Liver (tissue), 8 donors: ENCODE measurements at regions not wholly inside any gene's neighbourhood (a gene's known extent, or its start where the extent isn't known, plus 50 kb on each side); places are given as distances from the start of the nearest gene placed in this dataset.

Source experiments
- DNase-seq: peaks from one replicate; pipeline ENCODE4 v3.0.0-alpha.2; 2017; ENCODE audit warnings: low spot score
- H3K27ac ChIP-seq, 2 donors: one replicate each; pipeline ENCODE4 v1.7.0; 2013; ENCODE audit warnings: inconsistent platforms in 2 of 2, low read length in 2 of 2, control low read depth in 1 of 2, low read depth in 1 of 2, mild to moderate bottlenecking in 1 of 2
- H3K27me3 ChIP-seq, 4 donors: one replicate each; pipeline versions ENCODE4 v1.6.1 to v1.7.0; 2013; ENCODE audit warnings: low read length in 3 of 4, inconsistent platforms in 1 of 4, mild to moderate bottlenecking in 1 of 4, moderate library complexity in 1 of 4; ENCODE audit not compliant: control insufficient read depth in 4 of 4, insufficient read depth in 4 of 4
- H3K36me3 ChIP-seq, 4 donors: one replicate each; pipeline versions ENCODE4 v1.6.1 to v1.7.0; 2013; ENCODE audit warnings: low read length in 3 of 4, mild to moderate bottlenecking in 3 of 4, low read depth in 1 of 4, moderate library complexity in 1 of 4; ENCODE audit not compliant: control insufficient read depth in 4 of 4, insufficient read depth in 3 of 4
- H3K4me1 ChIP-seq, 4 donors: one replicate each; pipeline versions ENCODE4 v1.6.1 to v1.7.0; 2013; ENCODE audit warnings: low read length in 3 of 4, mild to moderate bottlenecking in 3 of 4, moderate library complexity in 1 of 4; ENCODE audit not compliant: control insufficient read depth in 4 of 4, insufficient read depth in 4 of 4
- H3K4me3 ChIP-seq, 3 donors: one replicate each; pipeline versions ENCODE4 v1.6.1 to v1.7.0; 2013; ENCODE audit warnings: low read length in 3 of 3, control low read depth in 1 of 3, low read depth in 1 of 3, mild to moderate bottlenecking in 1 of 3
- H3K9ac ChIP-seq, 2 donors: one replicate each; pipeline ENCODE4 v1.7.0; 2013; ENCODE audit warnings: low read length in 2 of 2, mild to moderate bottlenecking in 2 of 2, moderate library complexity in 2 of 2, control low read depth in 1 of 2, low read depth in 1 of 2
- H3K9me3 ChIP-seq, 4 donors: one replicate each; pipeline versions ENCODE4 v1.6.1 to v1.7.0; 2013; ENCODE audit warnings: low read length in 3 of 4; ENCODE audit not compliant: control insufficient read depth in 4 of 4
- EGR1 ChIP-seq, 2 donors: IDR thresholded peaks; 2 replicates each; pipeline ENCODE4 v1.6.1; 2016 to 2018; ENCODE audit warnings: antibody characterized with exemption in 2 of 2, low read depth in 2 of 2
- FOXA2 ChIP-seq: IDR thresholded peaks from 2 replicates; pipeline ENCODE4 v1.6.1; 2016; ENCODE audit warnings: antibody characterized with exemption
- GABPA ChIP-seq, 2 donors: IDR thresholded peaks in 1 of 2; conservative IDR thresholded peaks in 1 of 2; 2 replicates each; pipeline ENCODE4 v1.6.1; 2016; ENCODE audit warnings: antibody characterized with exemption in 2 of 2, mild to moderate bottlenecking in 1 of 2, moderate library complexity in 1 of 2
- HNF4A ChIP-seq, 2 donors: conservative IDR thresholded peaks; 2 replicates each; pipeline ENCODE4 v1.6.1; 2016; ENCODE audit warnings: antibody characterized with exemption in 2 of 2, mild to moderate bottlenecking in 2 of 2
- HNF4G ChIP-seq: IDR thresholded peaks from 2 replicates; pipeline ENCODE4 v1.6.1; 2016; ENCODE audit warnings: antibody characterized with exemption
- NR2F2 ChIP-seq: IDR thresholded peaks from 2 replicates; pipeline ENCODE4 v1.6.1; 2016; ENCODE audit warnings: antibody characterized with exemption
- RAD21 ChIP-seq, 2 donors: IDR thresholded peaks; 2 replicates each; pipeline ENCODE4 v1.6.1; 2016; ENCODE audit warnings: antibody characterized with exemption in 2 of 2, mild to moderate bottlenecking in 2 of 2
- TAF1 ChIP-seq: conservative IDR thresholded peaks from 2 replicates; pipeline ENCODE4 v1.6.1; 2016; ENCODE audit warnings: antibody characterized with exemption, mild to moderate bottlenecking
- WGBS: extraction: QIAGEN DNeasy Blood & Tissue Kit; methylation state at CpG from one replicate; pipeline ENCODE4 v1.1.7; 2013; 5-methylcytosine and 5-hydroxymethylcytosine counted together
- TF ChIP-seq, protein P1 (sequence below): IDR thresholded peaks from 2 replicates; pipeline ENCODE4 v1.6.1; 2016; ENCODE audit warnings: antibody characterized with exemption
- TF ChIP-seq, protein P2 (sequence below): IDR thresholded peaks from 2 replicates; pipeline ENCODE4 v1.6.1; 2016; ENCODE audit warnings: antibody characterized with exemption, mild to moderate bottlenecking
- TF ChIP-seq, protein P3 (sequence below): fragments of 150-350 bp; IDR thresholded peaks from 2 replicates; pipeline ENCODE4 v1.5.1; 2017; ENCODE audit warnings: improper control_type of control experiment, low read depth, low read length; ENCODE audit not compliant: missing input control
- donor health status: healthy.
- donor health status: healthy.
- donor health status: healthy.
- donor health status: healthy.
- donor health status: healthy.

DNA sequence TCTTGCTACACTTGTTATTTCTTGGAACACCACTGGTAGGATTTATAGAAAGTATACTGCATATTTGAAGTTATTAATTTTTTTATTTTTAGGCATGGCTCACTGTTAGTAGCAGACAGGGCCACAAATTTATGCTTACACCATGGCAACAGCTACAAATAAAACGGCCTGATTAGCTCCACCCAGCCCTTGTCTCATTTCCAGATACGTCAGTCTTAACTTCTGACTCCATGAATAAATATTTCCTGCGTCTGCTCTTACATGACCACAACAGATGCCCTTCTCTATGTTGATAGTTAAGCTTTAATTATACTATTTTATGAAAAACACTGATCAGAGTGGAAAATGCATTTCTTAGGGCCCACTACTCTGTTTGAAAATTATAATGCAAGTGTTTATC is 62.3 kb upstream of the CPOX start:
- Histone ChIP-seq H3K9ac (no peak overlapping the region), H3K27me3 (no peaks in the 10 kb centered on the region), H3K9me3 (no peaks in the 10 kb centered on the region), H3K27ac (no peak overlapping the region), H3K36me3 (no peaks in the 10 kb centered on the region), H3K4me1 (no peaks in the 10 kb centered on the region), H3K4me3 (no peak overlapping the region)
- no peak for DNase-seq
- no peak for TF ChIP-seq FOXA2
- TF ChIP-seq EGR1 (IDR thresholded peaks at IDR 0.05; ENCODE audit: low read depth in 2 of 2) = no peak
- TF ChIP-seq NR2F2 = no peak
- no peak for TF ChIP-seq HNF4G
- TF ChIP-seq, protein P1, sequence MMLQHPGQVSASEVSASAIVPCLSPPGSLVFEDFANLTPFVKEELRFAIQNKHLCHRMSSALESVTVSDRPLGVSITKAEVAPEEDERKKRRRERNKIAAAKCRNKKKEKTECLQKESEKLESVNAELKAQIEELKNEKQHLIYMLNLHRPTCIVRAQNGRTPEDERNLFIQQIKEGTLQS = no peak
- TF ChIP-seq, protein P2, sequence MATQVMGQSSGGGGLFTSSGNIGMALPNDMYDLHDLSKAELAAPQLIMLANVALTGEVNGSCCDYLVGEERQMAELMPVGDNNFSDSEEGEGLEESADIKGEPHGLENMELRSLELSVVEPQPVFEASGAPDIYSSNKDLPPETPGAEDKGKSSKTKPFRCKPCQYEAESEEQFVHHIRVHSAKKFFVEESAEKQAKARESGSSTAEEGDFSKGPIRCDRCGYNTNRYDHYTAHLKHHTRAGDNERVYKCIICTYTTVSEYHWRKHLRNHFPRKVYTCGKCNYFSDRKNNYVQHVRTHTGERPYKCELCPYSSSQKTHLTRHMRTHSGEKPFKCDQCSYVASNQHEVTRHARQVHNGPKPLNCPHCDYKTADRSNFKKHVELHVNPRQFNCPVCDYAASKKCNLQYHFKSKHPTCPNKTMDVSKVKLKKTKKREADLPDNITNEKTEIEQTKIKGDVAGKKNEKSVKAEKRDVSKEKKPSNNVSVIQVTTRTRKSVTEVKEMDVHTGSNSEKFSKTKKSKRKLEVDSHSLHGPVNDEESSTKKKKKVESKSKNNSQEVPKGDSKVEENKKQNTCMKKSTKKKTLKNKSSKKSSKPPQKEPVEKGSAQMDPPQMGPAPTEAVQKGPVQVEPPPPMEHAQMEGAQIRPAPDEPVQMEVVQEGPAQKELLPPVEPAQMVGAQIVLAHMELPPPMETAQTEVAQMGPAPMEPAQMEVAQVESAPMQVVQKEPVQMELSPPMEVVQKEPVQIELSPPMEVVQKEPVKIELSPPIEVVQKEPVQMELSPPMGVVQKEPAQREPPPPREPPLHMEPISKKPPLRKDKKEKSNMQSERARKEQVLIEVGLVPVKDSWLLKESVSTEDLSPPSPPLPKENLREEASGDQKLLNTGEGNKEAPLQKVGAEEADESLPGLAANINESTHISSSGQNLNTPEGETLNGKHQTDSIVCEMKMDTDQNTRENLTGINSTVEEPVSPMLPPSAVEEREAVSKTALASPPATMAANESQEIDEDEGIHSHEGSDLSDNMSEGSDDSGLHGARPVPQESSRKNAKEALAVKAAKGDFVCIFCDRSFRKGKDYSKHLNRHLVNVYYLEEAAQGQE = no peak
- TF ChIP-seq GABPA (IDR thresholded peaks at IDR 0.05 in 1 of 2, conservative IDR thresholded peaks at IDR 0.05 in 1 of 2) = no peak
- no peak for TF ChIP-seq HNF4A (conservative IDR thresholded peaks at IDR 0.05)
- 78% methylated on average over 3 of the region's 3 CpGs for WGBS

GRCh38 chr3:98657457-98657856 is 64.0 kb upstream of the CPOX start:
- no peak for DNase-seq
- WGBS = 9% methylated on average over 25 of the region's 25 CpGs
- Histone ChIP-seq H3K27ac (no peak overlapping the region), H3K27me3 (no peaks in the 10 kb centered on the region), H3K9ac (no peak overlapping the region), H3K36me3 (no peaks in the 10 kb centered on the region), H3K4me1 (no peaks in the 10 kb centered on the region), H3K9me3 (no peaks in the 10 kb centered on the region), H3K4me3 (peak overlapping the region in 1 of 3 donors; percentile 26)
- TF ChIP-seq HNF4A (conservative IDR thresholded peaks at IDR 0.05) = no peak
- TF ChIP-seq, protein P3, sequence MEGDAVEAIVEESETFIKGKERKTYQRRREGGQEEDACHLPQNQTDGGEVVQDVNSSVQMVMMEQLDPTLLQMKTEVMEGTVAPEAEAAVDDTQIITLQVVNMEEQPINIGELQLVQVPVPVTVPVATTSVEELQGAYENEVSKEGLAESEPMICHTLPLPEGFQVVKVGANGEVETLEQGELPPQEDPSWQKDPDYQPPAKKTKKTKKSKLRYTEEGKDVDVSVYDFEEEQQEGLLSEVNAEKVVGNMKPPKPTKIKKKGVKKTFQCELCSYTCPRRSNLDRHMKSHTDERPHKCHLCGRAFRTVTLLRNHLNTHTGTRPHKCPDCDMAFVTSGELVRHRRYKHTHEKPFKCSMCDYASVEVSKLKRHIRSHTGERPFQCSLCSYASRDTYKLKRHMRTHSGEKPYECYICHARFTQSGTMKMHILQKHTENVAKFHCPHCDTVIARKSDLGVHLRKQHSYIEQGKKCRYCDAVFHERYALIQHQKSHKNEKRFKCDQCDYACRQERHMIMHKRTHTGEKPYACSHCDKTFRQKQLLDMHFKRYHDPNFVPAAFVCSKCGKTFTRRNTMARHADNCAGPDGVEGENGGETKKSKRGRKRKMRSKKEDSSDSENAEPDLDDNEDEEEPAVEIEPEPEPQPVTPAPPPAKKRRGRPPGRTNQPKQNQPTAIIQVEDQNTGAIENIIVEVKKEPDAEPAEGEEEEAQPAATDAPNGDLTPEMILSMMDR = peak; percentile 57
- TF ChIP-seq RAD21 (IDR thresholded peaks at IDR 0.05) = peak; percentile 77 to 80

DNA sequence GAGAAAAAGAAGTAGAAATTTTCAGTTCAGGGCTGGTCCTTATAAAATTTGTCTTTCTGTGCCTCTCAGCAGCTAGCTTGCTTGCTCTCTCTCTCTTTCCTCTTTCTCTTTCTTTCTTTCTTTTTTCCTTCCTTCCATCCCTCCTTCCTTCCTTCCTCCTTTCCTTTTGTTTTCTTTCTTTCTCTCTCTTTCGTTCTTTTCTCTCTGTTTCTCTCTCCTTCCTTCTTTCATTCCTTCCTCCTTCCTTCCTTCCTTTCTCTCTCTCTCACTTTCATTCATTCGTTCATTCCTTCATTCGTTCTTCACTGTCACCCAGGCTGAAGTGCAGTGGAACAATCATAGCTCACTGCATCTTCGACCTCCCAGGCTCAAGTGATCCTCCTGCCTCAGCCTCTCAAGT is 69.3 kb upstream of the CPOX start:
- 77% methylated on average over 4 of the region's 4 CpGs for WGBS
- Histone ChIP-seq H3K27ac (no peak overlapping the region), H3K4me3 (no peak overlapping the region), H3K4me1 (no peaks in the 10 kb centered on the region), H3K9me3 (no peaks in the 10 kb centered on the region), H3K27me3 (no peaks in the 10 kb centered on the region), H3K36me3 (no peaks in the 10 kb centered on the region), H3K9ac (no peak overlapping the region)
- no peak for TF ChIP-seq TAF1
- no peak for DNase-seq
